EH (cell line): ENCODE measurements at regions not wholly inside any gene's neighbourhood (a gene's known extent, or its start where the extent isn't known, plus 50 kb on each side); places are given as distances from the start of the nearest gene placed in this dataset.

Experiments
- DNase-seq: peaks from one replicate; pipeline ENCODE4 v3.0.0-alpha.2; 2015; ENCODE audit warnings: low read depth

DNA sequence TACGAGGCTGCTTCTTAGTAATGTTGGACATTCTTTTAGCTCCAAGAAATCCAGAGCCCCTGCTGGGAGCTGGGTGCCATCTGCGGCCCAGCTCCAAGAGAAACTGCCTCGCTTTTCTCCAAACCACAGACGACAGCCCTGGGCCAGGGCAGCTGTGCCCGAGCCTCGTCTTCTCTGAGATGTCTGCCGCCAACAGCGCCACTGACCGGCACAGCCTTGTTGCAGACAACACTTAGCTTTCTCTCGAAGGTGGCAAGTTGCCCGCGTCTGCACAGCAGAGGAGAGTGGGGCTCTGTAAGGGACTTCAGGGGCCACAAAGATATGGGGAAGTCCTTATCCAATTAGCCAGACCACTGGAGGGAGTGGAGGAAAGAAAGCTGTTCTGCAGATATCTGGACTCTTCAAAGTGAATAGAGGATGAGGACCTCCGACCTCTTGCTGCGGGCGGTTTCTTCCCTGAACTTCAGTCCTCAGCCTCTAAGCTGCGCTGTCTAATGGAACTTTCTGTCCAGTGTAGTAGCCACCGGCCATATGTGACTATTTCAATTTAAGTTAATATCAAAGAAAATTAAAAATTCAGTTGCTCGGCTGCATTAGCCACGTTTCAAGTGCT, 63.9 kb upstream of the DISP3 start:
- no peak for DNase-seq

DNA sequence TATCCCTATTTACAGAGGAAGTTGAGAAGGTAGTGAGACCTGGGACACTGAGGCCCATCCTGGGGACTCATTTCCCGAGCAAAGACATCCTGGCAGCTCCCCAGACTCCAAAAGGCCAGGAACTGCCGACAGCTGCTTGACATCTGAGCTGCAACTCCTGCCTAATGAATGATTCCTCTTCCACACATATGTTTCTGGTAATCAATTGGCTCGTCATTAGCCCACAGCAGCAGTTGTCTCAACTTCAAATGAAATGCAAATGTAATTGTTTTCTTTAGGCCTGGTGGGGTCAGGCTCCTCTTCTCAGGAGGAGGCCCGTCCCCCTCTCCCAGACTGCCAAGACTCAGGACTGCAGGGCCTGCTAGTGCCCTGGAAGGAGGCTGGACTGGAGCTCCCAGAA, 61.8 kb upstream of the DISP3 start:
- peak; percentile 3 for DNase-seq

DNA sequence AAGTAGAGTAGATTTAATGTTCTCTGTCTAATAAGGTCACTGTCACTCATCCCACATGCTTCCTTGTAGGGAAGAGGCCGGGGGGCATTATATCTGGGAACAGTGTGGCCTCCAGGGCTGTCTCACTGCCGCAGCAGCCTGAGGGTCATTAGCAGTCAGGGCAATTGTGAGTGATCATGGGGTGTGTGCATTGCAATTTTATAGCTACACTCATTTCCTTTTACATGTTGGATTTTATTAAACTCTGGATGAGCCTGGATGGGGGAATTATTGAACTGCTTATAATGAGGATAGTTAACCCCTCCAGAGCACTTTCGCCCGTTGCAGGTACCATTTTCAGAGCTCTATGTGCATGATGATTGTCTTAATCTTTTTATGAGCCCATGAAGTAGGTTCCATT, 60.9 kb upstream of the DISP3 start:
- no peak for DNase-seq

DNA sequence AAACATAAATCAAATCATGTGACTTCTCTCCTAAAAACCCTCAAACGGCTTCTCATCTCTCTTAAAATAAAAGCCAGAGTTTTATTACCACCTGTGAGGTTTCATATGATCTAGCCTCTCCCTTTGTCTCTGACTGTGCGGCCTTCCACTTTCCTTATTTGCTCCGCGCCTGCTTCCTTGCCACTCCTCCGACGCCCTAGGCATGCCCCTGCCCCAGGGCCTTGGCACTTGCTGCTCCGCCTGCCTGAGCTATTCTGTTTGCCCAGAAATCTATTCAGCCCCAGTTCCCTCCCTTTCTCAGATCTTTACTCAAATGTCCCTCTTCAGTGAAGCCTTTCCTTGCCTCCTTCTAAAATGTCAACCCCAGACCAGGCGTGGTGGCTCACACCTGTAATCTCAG, 57.5 kb upstream of the DISP3 start:
- no peak for DNase-seq

DNA sequence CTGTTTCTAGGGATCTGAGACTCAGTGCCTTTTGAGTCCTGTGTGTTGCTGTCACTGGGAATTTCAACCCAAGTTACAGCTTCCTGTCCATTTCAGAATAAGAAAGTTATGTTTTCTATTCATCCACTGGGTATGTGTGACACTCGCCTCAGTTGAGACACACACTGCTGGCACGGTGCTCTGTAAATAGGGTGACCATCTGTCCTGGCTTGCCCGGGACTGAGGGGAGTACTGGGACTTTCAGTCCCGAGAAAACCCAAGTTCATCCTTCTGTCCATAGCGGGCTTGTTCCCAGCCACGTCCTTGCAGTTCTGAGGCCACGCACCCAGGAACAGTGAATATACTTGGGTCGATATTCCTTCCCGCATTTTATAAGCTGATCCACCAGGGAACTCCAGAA, 56.3 kb upstream of the DISP3 start:
- no peak for DNase-seq

DNA sequence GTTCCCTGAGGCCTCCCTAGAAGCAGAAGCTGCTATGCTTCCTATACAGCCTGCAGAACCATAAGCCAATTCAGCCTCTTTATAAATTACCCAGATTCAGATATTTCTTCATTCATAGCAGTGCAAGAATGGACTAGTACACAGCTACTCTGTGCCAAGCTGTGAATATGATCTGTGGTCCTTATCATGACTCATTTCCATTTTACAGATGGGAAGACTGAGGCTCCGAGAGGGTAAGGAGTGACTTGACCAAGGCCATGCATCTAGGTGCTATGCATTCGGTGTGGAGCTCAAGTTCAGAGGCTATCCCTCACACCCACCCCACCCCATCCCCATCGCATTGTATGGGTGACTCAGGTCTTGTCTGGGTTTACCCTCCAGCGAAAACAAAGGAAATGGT, 52.3 kb upstream of the DISP3 start:
- no peak for DNase-seq

DNA sequence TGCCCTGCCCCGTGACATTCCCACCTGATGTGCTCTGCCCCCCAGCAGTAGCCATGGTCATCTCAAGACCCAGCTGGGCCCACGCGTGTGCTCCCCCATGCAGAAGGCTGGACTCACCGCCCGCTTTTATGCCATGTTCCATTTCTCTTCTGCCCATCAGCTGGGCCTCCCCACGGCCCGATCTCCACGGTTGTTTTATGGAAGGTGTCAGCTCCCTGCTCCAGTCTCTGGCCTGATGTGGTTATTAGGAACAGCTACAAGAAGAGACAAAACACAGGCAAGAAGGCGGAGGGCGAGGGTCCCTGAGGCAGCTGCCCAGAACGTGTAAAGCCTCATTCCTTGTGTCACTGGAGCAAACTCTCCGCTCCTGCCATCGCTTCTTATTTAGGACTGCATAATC, 50.2 kb upstream of the DISP3 start:
- DNase-seq = no peak
